Ovary (tissue), 3 donors: ENCODE measurements at regions not wholly inside any gene's neighbourhood (a gene's known extent, or its start where the extent isn't known, plus 50 kb on each side); places are given as distances from the start of the nearest gene placed in this dataset.

ENCODE experiments used
- CTCF ChIP-seq, 3 donors: fragments of 450-650 bp in 2 of 3; fragments of 200-600 bp in 1 of 3; IDR thresholded peaks; one replicate each; pipeline versions ENCODE4 v1.5.1 to v1.8.0; 2016 to 2022; ENCODE audit warnings: antibody characterized with exemption in 3 of 3, mild to moderate bottlenecking in 1 of 3
- EP300 ChIP-seq: sonication (generic); formaldehyde crosslinking; IDR thresholded peaks from one replicate; pipeline ENCODE4 v1.6.1; 2017; ENCODE audit warnings: antibody characterized with exemption
- donor health status: DM: no; HTN: no; CAD: no.

GRCh38 chr6:147949981-147950622 is 392.5 kb upstream of the SASH1 start:
- TF ChIP-seq CTCF (IDR thresholded peaks at IDR 0.05) = no peak
- TF ChIP-seq EP300 = no peak
